ENCODE measurements at regions not wholly inside any gene's neighbourhood (a gene's known extent, or its start where the extent isn't known, plus 50 kb on each side); places are given as distances from the start of the nearest gene placed in this dataset.
A peak's percentile ranks its signal among the peaks of the same experiment; 100 is the strongest.

DNA sequence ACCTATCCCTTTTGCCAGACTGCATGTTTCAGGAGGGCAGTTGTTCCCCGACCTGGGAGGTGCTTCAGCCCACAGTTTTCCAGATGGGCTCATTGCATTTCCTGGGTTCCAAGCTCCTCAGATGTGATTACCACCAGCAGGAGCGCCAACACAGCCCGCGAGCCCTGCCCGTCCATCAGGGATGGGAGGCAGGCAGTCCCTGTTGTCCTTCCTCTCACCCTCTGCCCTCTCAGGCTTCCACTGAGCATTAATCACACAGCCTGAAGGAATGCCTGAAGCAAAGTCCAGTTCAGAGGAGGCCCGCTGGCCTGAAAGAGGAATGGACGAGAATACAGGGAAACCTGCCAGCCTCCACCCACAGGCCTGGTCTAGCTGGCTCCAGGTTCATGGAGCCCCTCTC, 256.3 kb upstream of the SDK2 start:
- Histone ChIP-seq H3K4me3 (no peak overlapping the region), H3K27me3 (peaks cover 0 to 5% of the 10 kb centered on the region in 2 donors), H3K27ac (no peak overlapping the region), H3K36me3 (replicated peaks in 1 of 2; ENCODE audit: insufficient read depth in 1 of 2, low read depth in 2 of 2) (no peaks in the 10 kb centered on the region), H3K4me1 (peaks cover 12% of the 10 kb centered on the region), H3K9me3 (no peaks in the 10 kb centered on the region)
- no peak for ATAC-seq
- TF ChIP-seq, protein P1, sequence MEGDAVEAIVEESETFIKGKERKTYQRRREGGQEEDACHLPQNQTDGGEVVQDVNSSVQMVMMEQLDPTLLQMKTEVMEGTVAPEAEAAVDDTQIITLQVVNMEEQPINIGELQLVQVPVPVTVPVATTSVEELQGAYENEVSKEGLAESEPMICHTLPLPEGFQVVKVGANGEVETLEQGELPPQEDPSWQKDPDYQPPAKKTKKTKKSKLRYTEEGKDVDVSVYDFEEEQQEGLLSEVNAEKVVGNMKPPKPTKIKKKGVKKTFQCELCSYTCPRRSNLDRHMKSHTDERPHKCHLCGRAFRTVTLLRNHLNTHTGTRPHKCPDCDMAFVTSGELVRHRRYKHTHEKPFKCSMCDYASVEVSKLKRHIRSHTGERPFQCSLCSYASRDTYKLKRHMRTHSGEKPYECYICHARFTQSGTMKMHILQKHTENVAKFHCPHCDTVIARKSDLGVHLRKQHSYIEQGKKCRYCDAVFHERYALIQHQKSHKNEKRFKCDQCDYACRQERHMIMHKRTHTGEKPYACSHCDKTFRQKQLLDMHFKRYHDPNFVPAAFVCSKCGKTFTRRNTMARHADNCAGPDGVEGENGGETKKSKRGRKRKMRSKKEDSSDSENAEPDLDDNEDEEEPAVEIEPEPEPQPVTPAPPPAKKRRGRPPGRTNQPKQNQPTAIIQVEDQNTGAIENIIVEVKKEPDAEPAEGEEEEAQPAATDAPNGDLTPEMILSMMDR (IDR thresholded peaks at IDR 0.05) = no peak
- TF ChIP-seq POLR2A (IDR thresholded peaks at IDR 0.05) = no peak
- 52 to 55% methylated on average over 3 to 7 of the region's 7 CpGs for WGBS, 2 donors
- intact Hi-C loops (cut with DNase I) = loop anchor here (10.0 kb wide), 1 partner anchor 56 kb away; no protein-coding TSS in a partner anchor
- no peak for DNase-seq

DNA sequence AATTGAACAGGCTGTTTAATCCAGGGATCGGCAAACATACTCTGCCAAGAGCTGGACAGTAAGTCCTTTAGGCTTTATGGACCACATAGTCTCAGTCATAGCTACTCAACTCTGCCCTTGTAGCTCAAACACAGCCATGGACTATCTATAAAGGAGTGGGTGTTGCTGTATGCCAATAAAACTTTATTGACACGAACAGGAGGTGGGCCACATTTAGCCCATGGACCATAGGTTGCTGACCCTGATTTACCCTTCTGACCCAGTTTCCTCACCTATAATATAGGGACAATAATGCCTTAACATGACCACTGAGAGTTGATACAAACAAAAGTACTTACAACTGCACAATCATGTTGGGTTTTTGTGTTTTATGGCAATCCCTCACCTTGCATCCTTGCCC, 257.0 kb upstream of the SDK2 start:
- WGBS, 2 donors = 79 to 88% methylated on average over 2 of the region's 2 CpGs
- no peak overlapping the region for H3K4me3 ChIP-seq
- H3K27ac ChIP-seq = no peak overlapping the region
- peaks cover 12% of the 10 kb centered on the region for H3K4me1 ChIP-seq
- peaks cover 0 to 5% of the 10 kb centered on the region in 2 donors for H3K27me3 ChIP-seq
- no peak for DNase-seq
- no peaks in the 10 kb centered on the region for H3K36me3 ChIP-seq (replicated peaks in 1 of 2; ENCODE audit: insufficient read depth in 1 of 2, low read depth in 2 of 2)
- no peak for TF ChIP-seq POLR2A (IDR thresholded peaks at IDR 0.05)
- TF ChIP-seq, protein P1 (IDR thresholded peaks at IDR 0.05) = no peak
- ATAC-seq = no peak
- no peaks in the 10 kb centered on the region for H3K9me3 ChIP-seq
- intact Hi-C loops (cut with DNase I) = loop anchor here (10.0 kb wide), 1 partner anchor 56 kb away; no protein-coding TSS in a partner anchor

DNA sequence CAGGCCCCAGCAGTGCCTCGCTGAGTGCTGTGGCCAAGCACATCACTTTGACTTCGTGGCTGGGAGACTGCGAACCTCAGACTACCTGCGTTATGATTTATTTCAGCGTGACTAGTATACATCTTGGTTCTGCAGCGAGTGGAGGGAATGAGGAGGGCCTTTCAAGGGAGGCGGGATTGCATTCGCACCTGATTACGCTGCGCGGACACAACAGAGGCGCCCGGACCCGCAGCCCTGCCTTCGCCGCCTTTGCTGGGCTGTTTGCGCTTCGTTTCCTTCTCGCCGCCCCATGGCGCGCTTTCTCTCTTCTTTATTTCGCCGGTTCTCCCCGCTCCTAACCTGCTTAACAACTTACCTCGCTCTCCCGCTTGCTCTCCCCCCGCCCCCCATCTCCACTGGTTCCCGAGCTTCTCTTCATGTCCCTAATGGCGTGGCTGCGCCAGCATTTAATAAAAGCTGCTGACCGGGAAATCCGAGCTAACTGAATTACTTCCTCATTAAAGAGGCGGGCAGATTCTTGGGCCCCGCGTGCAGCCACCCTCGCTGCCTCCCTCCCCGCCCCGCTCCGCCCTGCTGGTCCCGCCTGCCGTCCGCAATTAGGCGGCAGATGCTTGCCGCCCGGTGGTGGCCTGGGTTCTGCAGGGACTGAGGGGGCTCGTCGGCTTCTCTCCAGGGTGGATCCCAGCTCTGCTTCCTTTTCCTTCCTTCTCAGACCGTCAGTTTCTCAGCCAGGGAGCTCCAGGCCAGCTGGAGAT, 257.6 kb upstream of the SDK2 start:
- H3K9me3 ChIP-seq = no peaks in the 10 kb centered on the region
- 5 to 7% methylated on average over 48 to 49 of the region's 49 CpGs for WGBS, 2 donors
- H3K36me3 ChIP-seq (replicated peaks in 1 of 2; ENCODE audit: insufficient read depth in 1 of 2, low read depth in 2 of 2) = no peaks in the 10 kb centered on the region
- peaks cover 12% of the 10 kb centered on the region for H3K4me1 ChIP-seq
- ATAC-seq (peak; percentile 52), DNase-seq (peak; percentile 34 to 63 (median 44))
- H3K4me3 ChIP-seq = peak overlapping the region in 1 of 2 donors; percentile 19
- H3K27me3 ChIP-seq = peaks cover 0 to 5% of the 10 kb centered on the region in 2 donors
- H3K27ac ChIP-seq = no peak overlapping the region
- TF ChIP-seq, protein P1 (IDR thresholded peaks at IDR 0.05) = no peak
- TF ChIP-seq POLR2A (IDR thresholded peaks at IDR 0.05) = no peak
- intact Hi-C loops (cut with DNase I) = loop anchor here (10.0 kb wide), 1 partner anchor 57 kb away; no protein-coding TSS in a partner anchor

DNA sequence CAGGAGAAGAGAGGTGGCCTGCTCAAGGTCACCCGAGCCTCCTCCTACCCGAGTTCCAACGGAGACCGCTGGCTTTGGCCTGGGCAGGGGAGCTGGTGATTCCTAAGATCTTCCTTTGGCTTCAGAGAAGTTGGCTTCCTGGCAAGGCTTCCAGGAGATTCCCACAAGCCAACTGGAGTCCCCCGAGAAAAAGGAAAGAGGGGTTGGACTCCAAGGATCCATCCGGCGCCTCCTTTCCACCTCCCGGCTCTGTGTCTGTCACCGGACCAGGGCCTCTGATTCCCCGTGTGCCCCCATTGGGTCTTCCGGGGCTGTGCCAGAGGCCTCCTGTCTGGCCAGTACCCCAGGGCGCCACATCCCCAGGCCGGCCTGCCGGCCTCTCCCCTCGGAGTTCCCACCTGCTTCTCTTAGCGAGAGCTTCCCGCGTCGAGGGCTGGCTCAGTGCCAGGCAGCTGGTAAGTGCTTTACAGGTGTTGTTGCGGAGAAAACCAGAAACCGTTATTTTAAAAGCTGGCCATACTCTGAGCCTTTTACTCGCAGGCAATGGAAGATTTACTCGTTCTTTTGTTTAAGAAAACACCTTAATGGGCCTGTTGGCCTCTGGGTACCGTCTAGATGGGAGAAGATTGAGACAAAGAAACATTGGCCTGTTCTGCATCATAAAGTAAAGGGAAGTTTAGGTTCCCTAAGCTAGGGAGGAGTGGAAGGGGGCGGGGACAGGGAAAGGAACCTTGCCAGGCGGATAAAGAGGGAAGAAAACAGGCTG, 258.4 kb upstream of the SDK2 start:
- 50 to 75% methylated on average over 17 to 26 of the region's 26 CpGs for WGBS, 2 donors
- no peak for TF ChIP-seq POLR2A (IDR thresholded peaks at IDR 0.05)
- TF ChIP-seq, protein P1 (IDR thresholded peaks at IDR 0.05) = no peak
- intact Hi-C loops (cut with DNase I) = loop anchor here (10.0 kb wide), 1 partner anchor 58 kb away; no protein-coding TSS in a partner anchor
- no peaks in the 10 kb centered on the region for H3K36me3 ChIP-seq (replicated peaks in 1 of 2; ENCODE audit: insufficient read depth in 1 of 2, low read depth in 2 of 2)
- DNase-seq (peak in 2 of 4 donors; percentile 25 to 29), ATAC-seq (no peak)
- H3K9me3 ChIP-seq = no peaks in the 10 kb centered on the region
- H3K4me3 ChIP-seq = no peak overlapping the region
- H3K27ac ChIP-seq = no peak overlapping the region
- peaks cover 0 to 5% of the 10 kb centered on the region in 2 donors for H3K27me3 ChIP-seq
- H3K4me1 ChIP-seq = peaks cover 12% of the 10 kb centered on the region

Data from body of pancreas (tissue), 4 donors.